GM23338 (cell line): ENCODE measurements at regions not wholly inside any gene's neighbourhood (a gene's known extent, or its start where the extent isn't known, plus 50 kb on each side); places are given as distances from the start of the nearest gene placed in this dataset.

ENCODE experiments used
- ATAC-seq: fragments of 200-7000 bp; cut with Tn5 transposase; 3 replicates; pipeline ENCODE4 v1.9.1; 2020
- DNase-seq: peaks from one replicate; pipeline ENCODE4 v3.0.0-alpha.2; 2015; ENCODE audit warnings: low spot score
- H2AFZ ChIP-seq: fragments of 200-600 bp; sonication (generic); 2 replicates; pipeline ENCODE4 v1.8.0; 2016; ENCODE audit warnings: antibody characterized with exemption, mild to moderate bottlenecking, moderate library complexity
- H3F3A ChIP-seq: fragments of 200-600 bp; sonication (generic); replicated peaks from 2 replicates; pipeline ENCODE4 v1.8.0; 2017; ENCODE audit warnings: antibody characterized with exemption, mixed run types, low read depth
- H3K27ac ChIP-seq: fragments of 200-600 bp; sonication (generic); 2 replicates; pipeline ENCODE4 v1.6.1; 2016; ENCODE audit warnings: low read depth
- H3K27me3 ChIP-seq: fragments of 200-600 bp; sonication (generic); 2 replicates; pipeline ENCODE4 v1.8.0; 2016; ENCODE audit warnings: mild to moderate bottlenecking, mixed run types, moderate library complexity; ENCODE audit not compliant: insufficient read depth
- H3K36me3 ChIP-seq: fragments of 200-600 bp; sonication (generic); 2 replicates; pipeline ENCODE4 v1.8.0; 2016; ENCODE audit warnings: mild to moderate bottlenecking; ENCODE audit not compliant: insufficient read depth
- H3K4me1 ChIP-seq: fragments of 200-600 bp; sonication (generic); 2 replicates; pipeline ENCODE4 v1.8.0; 2016; ENCODE audit warnings: mild to moderate bottlenecking, moderate library complexity; ENCODE audit not compliant: insufficient read depth
- H3K4me2 ChIP-seq: fragments of 200-600 bp; sonication (generic); 2 replicates; pipeline ENCODE4 v1.7.1; 2017; ENCODE audit warnings: mixed run types
- H3K4me3 ChIP-seq: fragments of 200-600 bp; sonication (generic); 2 replicates; pipeline ENCODE4 v1.6.1; 2016; ENCODE audit warnings: mixed run types
- H3K79me2 ChIP-seq: fragments of 200-600 bp; sonication (generic); replicated peaks from 2 replicates; pipeline ENCODE4 v1.8.0; 2017; ENCODE audit warnings: mild to moderate bottlenecking; ENCODE audit not compliant: insufficient read depth
- H3K9me2 ChIP-seq: fragments of 200-600 bp; sonication (generic); 2 replicates; pipeline ENCODE4 v1.8.0; 2017; ENCODE audit not compliant: insufficient read depth
- H4K20me1 ChIP-seq: fragments of 200-600 bp; sonication (generic); replicated peaks from 2 replicates; pipeline ENCODE4 v1.8.0; 2017; ENCODE audit warnings: mild to moderate bottlenecking; ENCODE audit not compliant: insufficient read depth
- H3K27ac Mint-ChIP-seq: 2 replicates; pipeline ENCODE4 v1.8.0; 2020; ENCODE audit warnings: inconsistent platforms, mild to moderate bottlenecking, moderate library complexity, mixed read lengths
- H3K27me3 Mint-ChIP-seq: 3 replicates; pipeline ENCODE4 v1.8.0; 2022; ENCODE audit warnings: low read depth, mild to moderate bottlenecking, moderate library complexity, mixed read lengths, inconsistent platforms; ENCODE audit not compliant: insufficient read depth, poor library complexity
- H3K36me3 Mint-ChIP-seq: 3 replicates; pipeline ENCODE4 v1.8.0; 2021; ENCODE audit warnings: low read depth, mild to moderate bottlenecking, inconsistent platforms, moderate library complexity, mixed read lengths
- H3K4me1 Mint-ChIP-seq: 3 replicates; pipeline ENCODE4 v1.8.0; 2020; ENCODE audit warnings: mild to moderate bottlenecking, inconsistent platforms, mixed read lengths
- H3K4me3 Mint-ChIP-seq: 3 replicates; pipeline ENCODE4 v1.8.0; 2021; ENCODE audit warnings: moderate library complexity, mild to moderate bottlenecking, inconsistent platforms, mixed read lengths
- H3K9me3 Mint-ChIP-seq: 3 replicates; pipeline ENCODE4 v1.8.0; 2020; ENCODE audit warnings: moderate library complexity, mild to moderate bottlenecking, inconsistent platforms, mixed read lengths
- CREB1 ChIP-seq: fragments of 250-450 bp; sonication (Bioruptor Pico); IDR thresholded peaks from 2 replicates; pipeline ENCODE4 v1.5.0; 2020; ENCODE audit warnings: low read depth, mild to moderate bottlenecking, moderate library complexity
- CTCF ChIP-seq, 2 experiments: fragments of 200-600 bp in 1 of 2; sonication (generic) in 1 of 2; conservative IDR thresholded peaks; 2 replicates each; pipeline versions ENCODE4 v1.5.1 to v1.6.1; 2016 to 2017; ENCODE audit warnings: antibody characterized with exemption in 2 of 2, low read depth in 2 of 2, mild to moderate bottlenecking in 2 of 2, moderate library complexity in 1 of 2
- ETS1 ChIP-seq: IDR thresholded peaks from 2 replicates; pipeline ENCODE4 v1.6.1; 2016; ENCODE audit warnings: antibody characterized with exemption
- EZH2 ChIP-seq: fragments of 200-600 bp; sonication (generic); IDR thresholded peaks from one replicate; pipeline ENCODE4 v1.8.0; 2017; ENCODE audit warnings: antibody characterized with exemption, mild to moderate bottlenecking, low read depth; ENCODE audit not compliant: unreplicated experiment
- EZH2phosphoT487 ChIP-seq: fragments of 200-600 bp; sonication (generic); IDR thresholded peaks from one replicate; pipeline ENCODE4 v1.8.1; 2018; ENCODE audit warnings: antibody characterized with exemption; ENCODE audit not compliant: unreplicated experiment
- JUNB ChIP-seq: IDR thresholded peaks from one replicate; pipeline ENCODE4 v1.6.1; 2016; ENCODE audit warnings: antibody characterized with exemption; ENCODE audit not compliant: unreplicated experiment
- NANOG ChIP-seq: IDR thresholded peaks from 2 replicates; pipeline ENCODE4 v1.6.1; 2016; ENCODE audit warnings: antibody characterized with exemption, borderline replicate concordance
- POLR2AphosphoS5 ChIP-seq: IDR thresholded peaks from 2 replicates; pipeline ENCODE4 v1.6.1; 2016; ENCODE audit warnings: antibody characterized with exemption, low read depth
- REST ChIP-seq: IDR thresholded peaks from one replicate; pipeline ENCODE4 v1.6.1; 2018; ENCODE audit warnings: antibody characterized with exemption; ENCODE audit not compliant: unreplicated experiment
- STAT1 ChIP-seq: IDR thresholded peaks from one replicate; pipeline ENCODE4 v1.6.1; 2016; ENCODE audit warnings: antibody characterized with exemption; ENCODE audit not compliant: unreplicated experiment
- ZNF114 ChIP-seq: fragments of 250-450 bp; sonication (Bioruptor Pico); IDR thresholded peaks from 2 replicates; pipeline ENCODE4 v1.5.0; 2020; ENCODE audit warnings: mild to moderate bottlenecking, moderate library complexity
- ZNF331 ChIP-seq: fragments of 250-450 bp; sonication (Bioruptor Pico); IDR thresholded peaks from 2 replicates; pipeline ENCODE4 v1.5.0; 2020; ENCODE audit warnings: low read depth, mild to moderate bottlenecking, moderate library complexity
- ZNF462 ChIP-seq: fragments of 250-450 bp; sonication (Bioruptor Pico); IDR thresholded peaks from 2 replicates; pipeline ENCODE4 v1.5.0; 2020; ENCODE audit warnings: mild to moderate bottlenecking, moderate library complexity

- Histone ChIP-seq H4K20me1 (no peaks in the 10 kb centered on the region), H3K4me3 (no peak overlapping the region), H3K27ac (no peak overlapping the region), H3K4me1 (no peaks in the 10 kb centered on the region), H2AFZ (no peak overlapping the region), H3K4me2 (no peak overlapping the region), H3K27me3 (no peaks in the 10 kb centered on the region), H3K9me2 (peaks cover 16% of the 10 kb centered on the region; the same call in 1 of the 2 replicates), H3F3A (no peaks in the 10 kb centered on the region), H3K79me2 (no peaks in the 10 kb centered on the region), H3K36me3 (no peaks in the 10 kb centered on the region)
- Mint-ChIP-seq H3K27me3 (no peaks in the 10 kb centered on the region), H3K27ac (no peak overlapping the region), H3K9me3 (no peaks in the 10 kb centered on the region), H3K4me3 (no peak overlapping the region), H3K4me1 (no peaks in the 10 kb centered on the region), H3K36me3 (no peaks in the 10 kb centered on the region)
- ATAC-seq (no peak), DNase-seq (no peak)
- TF ChIP-seq ZNF462 (CRISPR knock-in tag) = no peak
- TF ChIP-seq CTCF (conservative IDR thresholded peaks at IDR 0.05; ENCODE audit: low read depth in 2 of 2) = no peak
- no peak for TF ChIP-seq POLR2AphosphoS5
- no peak for TF ChIP-seq ZNF114
- TF ChIP-seq REST = no peak
- TF ChIP-seq JUNB = no peak
- no peak for TF ChIP-seq STAT1
- no peak for TF ChIP-seq ZNF331
- TF ChIP-seq EZH2phosphoT487 = no peak
- TF ChIP-seq CREB1 (CRISPR knock-in tag) = no peak
- TF ChIP-seq ETS1 = no peak
- TF ChIP-seq EZH2 = no peak
- no peak for TF ChIP-seq NANOG
These were observed 229.1 kb downstream of the NR2F2 start for GRCh38 chr15:96559631-96560030.
